ENCODE measurements at regions not wholly inside any gene's neighbourhood (a gene's known extent, or its start where the extent isn't known, plus 50 kb on each side); places are given as distances from the start of the nearest gene placed in this dataset.

DNA sequence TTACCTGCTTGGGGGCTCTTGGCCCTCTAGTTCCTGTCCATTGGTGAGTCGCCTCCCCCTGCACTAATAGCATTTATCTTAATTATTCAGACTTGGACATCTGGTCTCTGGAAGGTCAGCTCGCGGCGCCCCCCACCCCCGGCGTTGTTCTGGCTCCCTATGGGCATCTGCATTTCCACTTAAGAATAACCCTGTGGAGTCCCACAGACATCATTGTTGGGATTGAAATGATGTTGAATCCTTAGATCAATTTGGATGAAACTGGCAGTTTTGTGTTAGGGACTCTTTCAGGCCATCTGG is 313.8 kb upstream of the HS6ST1 start:
- H3K27ac ChIP-seq (ENCODE audit: control insufficient read depth, insufficient read depth, low read length), result no peak overlapping the region
- no peaks in the 10 kb centered on the region for H3K27me3 ChIP-seq (ENCODE audit: control insufficient read depth, extremely low read depth, insufficient read depth, low read length)
- no peaks in the 10 kb centered on the region for H3K9me1 ChIP-seq (ENCODE audit: control insufficient read depth, extremely low read depth, insufficient read depth, low read length)
- dilution Hi-C loops (cut with MboI; ENCODE audit: extremely low pct_ligation_motif_present, low sequenced_read_pairs), result no loop called here
- no peaks in the 10 kb centered on the region for H3K36me3 ChIP-seq (ENCODE audit: control insufficient read depth in 2 of 2, extremely low read depth in 1 of 2, insufficient read depth in 2 of 2, low read length in 2 of 2)
- DNase-seq (ENCODE audit: low read depth, low spot score) (no peak), FAIRE-seq (no peak)
- H3K9me3 ChIP-seq (ENCODE audit: control insufficient read depth, low read depth, low read length), result no peaks in the 10 kb centered on the region
- H4K20me1 ChIP-seq (ENCODE audit: control insufficient read depth, extremely low read depth, insufficient read depth, low read length), result no peaks in the 10 kb centered on the region
- H3K4me1 ChIP-seq (ENCODE audit: control insufficient read depth, extremely low read depth, insufficient read depth, low read length), result no peaks in the 10 kb centered on the region
- no peak overlapping the region for H2AFZ ChIP-seq (ENCODE audit: control insufficient read depth, low read length)
- no peak overlapping the region for H3K9ac ChIP-seq (ENCODE audit: control insufficient read depth, extremely low read depth, insufficient read depth, low read length)
- H3K79me2 ChIP-seq (ENCODE audit: control insufficient read depth, insufficient read depth, low read length), result no peaks in the 10 kb centered on the region
- TF ChIP-seq, protein P1, sequence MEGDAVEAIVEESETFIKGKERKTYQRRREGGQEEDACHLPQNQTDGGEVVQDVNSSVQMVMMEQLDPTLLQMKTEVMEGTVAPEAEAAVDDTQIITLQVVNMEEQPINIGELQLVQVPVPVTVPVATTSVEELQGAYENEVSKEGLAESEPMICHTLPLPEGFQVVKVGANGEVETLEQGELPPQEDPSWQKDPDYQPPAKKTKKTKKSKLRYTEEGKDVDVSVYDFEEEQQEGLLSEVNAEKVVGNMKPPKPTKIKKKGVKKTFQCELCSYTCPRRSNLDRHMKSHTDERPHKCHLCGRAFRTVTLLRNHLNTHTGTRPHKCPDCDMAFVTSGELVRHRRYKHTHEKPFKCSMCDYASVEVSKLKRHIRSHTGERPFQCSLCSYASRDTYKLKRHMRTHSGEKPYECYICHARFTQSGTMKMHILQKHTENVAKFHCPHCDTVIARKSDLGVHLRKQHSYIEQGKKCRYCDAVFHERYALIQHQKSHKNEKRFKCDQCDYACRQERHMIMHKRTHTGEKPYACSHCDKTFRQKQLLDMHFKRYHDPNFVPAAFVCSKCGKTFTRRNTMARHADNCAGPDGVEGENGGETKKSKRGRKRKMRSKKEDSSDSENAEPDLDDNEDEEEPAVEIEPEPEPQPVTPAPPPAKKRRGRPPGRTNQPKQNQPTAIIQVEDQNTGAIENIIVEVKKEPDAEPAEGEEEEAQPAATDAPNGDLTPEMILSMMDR (optimal IDR thresholded peaks at IDR 0.05 in 1 of 3, IDR thresholded peaks at IDR 0.05 in 1 of 3, conservative IDR thresholded peaks at IDR 0.05 in 1 of 3; ENCODE audit: extremely low read depth in 1 of 3, insufficient read depth in 2 of 3, low read length in 3 of 3), result no peak
- TF ChIP-seq EZH2 (IDR thresholded peaks at IDR 0.05; ENCODE audit: low read length), result no peak
- no peak overlapping the region for H3K4me3 ChIP-seq (ENCODE audit: control insufficient read depth in 2 of 3, extremely low read depth in 1 of 3, insufficient read depth in 2 of 3, low read depth in 1 of 3, low read length in 3 of 3)
- H3K4me2 ChIP-seq (ENCODE audit: control insufficient read depth, extremely low read depth, insufficient read depth, low read depth, low read length), result no peak overlapping the region

DNA sequence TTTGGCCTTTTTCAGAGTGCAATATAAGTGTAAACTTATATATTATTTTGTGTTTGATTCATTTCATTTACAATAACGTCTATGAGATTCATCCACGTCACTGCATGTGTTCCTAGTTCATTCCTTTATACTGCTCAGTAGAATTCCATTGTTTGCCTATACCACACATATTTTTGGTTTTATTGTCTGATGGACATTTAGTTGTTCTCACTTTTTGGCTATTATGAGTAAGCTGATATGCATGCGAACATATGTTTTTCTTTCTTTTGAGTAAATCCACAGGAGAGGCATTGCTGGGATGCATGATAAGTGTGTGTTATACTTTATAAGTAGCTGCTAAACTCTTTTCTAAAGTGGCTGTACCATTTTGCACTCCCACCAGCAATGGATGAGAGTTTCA is 314.8 kb upstream of the HS6ST1 start:
- dilution Hi-C loops (cut with MboI; ENCODE audit: extremely low pct_ligation_motif_present, low sequenced_read_pairs), result no loop called here
- Histone ChIP-seq H3K9ac (ENCODE audit: control insufficient read depth, extremely low read depth, insufficient read depth, low read length) (no peak overlapping the region), H3K79me2 (ENCODE audit: control insufficient read depth, insufficient read depth, low read length) (no peaks in the 10 kb centered on the region), H3K36me3 (ENCODE audit: control insufficient read depth in 2 of 2, extremely low read depth in 1 of 2, insufficient read depth in 2 of 2, low read length in 2 of 2) (no peaks in the 10 kb centered on the region), H2AFZ (ENCODE audit: control insufficient read depth, low read length) (no peak overlapping the region), H3K9me3 (ENCODE audit: control insufficient read depth, low read depth, low read length) (no peaks in the 10 kb centered on the region), H3K4me3 (ENCODE audit: control insufficient read depth in 2 of 3, extremely low read depth in 1 of 3, insufficient read depth in 2 of 3, low read depth in 1 of 3, low read length in 3 of 3) (no peak overlapping the region), H3K27ac (ENCODE audit: control insufficient read depth, insufficient read depth, low read length) (no peak overlapping the region), H3K27me3 (ENCODE audit: control insufficient read depth, extremely low read depth, insufficient read depth, low read length) (no peaks in the 10 kb centered on the region), H4K20me1 (ENCODE audit: control insufficient read depth, extremely low read depth, insufficient read depth, low read length) (no peaks in the 10 kb centered on the region), H3K4me2 (ENCODE audit: control insufficient read depth, extremely low read depth, insufficient read depth, low read depth, low read length) (no peak overlapping the region), H3K4me1 (ENCODE audit: control insufficient read depth, extremely low read depth, insufficient read depth, low read length) (no peaks in the 10 kb centered on the region), H3K9me1 (ENCODE audit: control insufficient read depth, extremely low read depth, insufficient read depth, low read length) (no peaks in the 10 kb centered on the region)
- FAIRE-seq (no peak), DNase-seq (ENCODE audit: low read depth, low spot score) (no peak)
- TF ChIP-seq, protein P1 (optimal IDR thresholded peaks at IDR 0.05 in 1 of 3, IDR thresholded peaks at IDR 0.05 in 1 of 3, conservative IDR thresholded peaks at IDR 0.05 in 1 of 3; ENCODE audit: extremely low read depth in 1 of 3, insufficient read depth in 2 of 3, low read length in 3 of 3), result no peak
- no peak for TF ChIP-seq EZH2 (IDR thresholded peaks at IDR 0.05; ENCODE audit: low read length)
